ENCODE measurements at regions not wholly inside any gene's neighbourhood (a gene's known extent, or its start where the extent isn't known, plus 50 kb on each side); places are given as distances from the start of the nearest gene placed in this dataset.
"Not testable (repeated sequence)": the region's sequence is repeated elsewhere in the genome, so short reads cannot be mapped to it uniquely, and the experiment has no call there.

- TF ChIP-seq, protein P1, sequence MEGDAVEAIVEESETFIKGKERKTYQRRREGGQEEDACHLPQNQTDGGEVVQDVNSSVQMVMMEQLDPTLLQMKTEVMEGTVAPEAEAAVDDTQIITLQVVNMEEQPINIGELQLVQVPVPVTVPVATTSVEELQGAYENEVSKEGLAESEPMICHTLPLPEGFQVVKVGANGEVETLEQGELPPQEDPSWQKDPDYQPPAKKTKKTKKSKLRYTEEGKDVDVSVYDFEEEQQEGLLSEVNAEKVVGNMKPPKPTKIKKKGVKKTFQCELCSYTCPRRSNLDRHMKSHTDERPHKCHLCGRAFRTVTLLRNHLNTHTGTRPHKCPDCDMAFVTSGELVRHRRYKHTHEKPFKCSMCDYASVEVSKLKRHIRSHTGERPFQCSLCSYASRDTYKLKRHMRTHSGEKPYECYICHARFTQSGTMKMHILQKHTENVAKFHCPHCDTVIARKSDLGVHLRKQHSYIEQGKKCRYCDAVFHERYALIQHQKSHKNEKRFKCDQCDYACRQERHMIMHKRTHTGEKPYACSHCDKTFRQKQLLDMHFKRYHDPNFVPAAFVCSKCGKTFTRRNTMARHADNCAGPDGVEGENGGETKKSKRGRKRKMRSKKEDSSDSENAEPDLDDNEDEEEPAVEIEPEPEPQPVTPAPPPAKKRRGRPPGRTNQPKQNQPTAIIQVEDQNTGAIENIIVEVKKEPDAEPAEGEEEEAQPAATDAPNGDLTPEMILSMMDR (IDR thresholded peaks at IDR 0.05; ENCODE audit: insufficient read depth, low read depth, low read length, missing control alignments), result no peak
- DNase-seq (ENCODE audit: low read depth), result no peak
- H3K4me3 ChIP-seq (ENCODE audit: low read depth, low read length), result no peak overlapping the region
Measured at GRCh38 chr6:112437058-112437457, 89.9 kb downstream of the RFPL4B start.

DNA sequence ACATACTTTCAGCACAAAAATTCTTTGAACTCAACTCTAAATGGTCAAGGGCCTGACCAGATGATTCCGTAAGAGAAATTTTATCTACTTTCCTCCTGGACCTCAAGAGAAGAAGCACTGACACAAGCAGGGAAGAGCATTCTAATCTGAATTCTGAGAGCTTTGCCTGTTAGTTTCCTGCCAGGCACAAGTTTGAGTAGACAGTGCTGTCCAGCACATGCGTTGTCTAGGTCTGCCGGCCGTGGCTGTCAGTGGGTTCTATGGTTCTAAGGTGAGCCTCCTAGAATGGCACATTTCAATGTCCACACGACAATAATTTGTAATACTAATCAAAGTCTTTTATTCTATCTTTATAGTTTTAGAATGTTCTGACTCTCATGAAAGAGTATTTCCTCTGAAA lies 91.9 kb downstream of the RFPL4B start:
- TF ChIP-seq, protein P1 (IDR thresholded peaks at IDR 0.05; ENCODE audit: insufficient read depth, low read depth, low read length, missing control alignments), result no peak
- no peak for DNase-seq (ENCODE audit: low read depth)
- H3K4me3 ChIP-seq (ENCODE audit: low read depth, low read length), result no peak overlapping the region

- no peak for DNase-seq (ENCODE audit: low read depth)
- TF ChIP-seq, protein P1 (IDR thresholded peaks at IDR 0.05; ENCODE audit: insufficient read depth, low read depth, low read length, missing control alignments), result no peak
Measured at GRCh38 chr6:112439432-112439831, 92.3 kb downstream of the RFPL4B start.

DNA sequence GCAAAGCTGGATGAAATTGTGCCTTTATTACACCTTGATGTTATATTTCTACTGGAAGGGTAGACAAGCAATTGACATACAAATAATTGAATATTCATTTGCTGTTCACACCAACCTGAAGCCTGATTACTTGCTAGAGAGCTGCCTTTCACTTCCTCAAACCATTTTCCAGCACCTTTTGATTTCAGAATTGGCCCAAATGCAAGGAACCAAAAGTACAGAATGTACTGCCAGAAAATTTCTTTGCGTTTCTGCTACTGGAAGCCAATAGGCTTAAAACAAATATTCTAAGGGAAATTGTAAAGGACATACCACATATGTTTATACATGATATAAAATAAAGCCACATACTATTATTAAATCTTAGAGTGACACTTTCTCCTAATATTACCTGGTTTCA lies 94.5 kb downstream of the RFPL4B start:
- no peak overlapping the region for H3K4me3 ChIP-seq (ENCODE audit: low read depth, low read length)
- TF ChIP-seq, protein P1 (IDR thresholded peaks at IDR 0.05; ENCODE audit: insufficient read depth, low read depth, low read length, missing control alignments), result no peak
- DNase-seq (ENCODE audit: low read depth), result no peak

More at GRCh38 chr6:112439432-112439831, 92.3 kb downstream of the RFPL4B start:
- no peak overlapping the region for H3K4me3 ChIP-seq (ENCODE audit: low read depth, low read length)

DNA sequence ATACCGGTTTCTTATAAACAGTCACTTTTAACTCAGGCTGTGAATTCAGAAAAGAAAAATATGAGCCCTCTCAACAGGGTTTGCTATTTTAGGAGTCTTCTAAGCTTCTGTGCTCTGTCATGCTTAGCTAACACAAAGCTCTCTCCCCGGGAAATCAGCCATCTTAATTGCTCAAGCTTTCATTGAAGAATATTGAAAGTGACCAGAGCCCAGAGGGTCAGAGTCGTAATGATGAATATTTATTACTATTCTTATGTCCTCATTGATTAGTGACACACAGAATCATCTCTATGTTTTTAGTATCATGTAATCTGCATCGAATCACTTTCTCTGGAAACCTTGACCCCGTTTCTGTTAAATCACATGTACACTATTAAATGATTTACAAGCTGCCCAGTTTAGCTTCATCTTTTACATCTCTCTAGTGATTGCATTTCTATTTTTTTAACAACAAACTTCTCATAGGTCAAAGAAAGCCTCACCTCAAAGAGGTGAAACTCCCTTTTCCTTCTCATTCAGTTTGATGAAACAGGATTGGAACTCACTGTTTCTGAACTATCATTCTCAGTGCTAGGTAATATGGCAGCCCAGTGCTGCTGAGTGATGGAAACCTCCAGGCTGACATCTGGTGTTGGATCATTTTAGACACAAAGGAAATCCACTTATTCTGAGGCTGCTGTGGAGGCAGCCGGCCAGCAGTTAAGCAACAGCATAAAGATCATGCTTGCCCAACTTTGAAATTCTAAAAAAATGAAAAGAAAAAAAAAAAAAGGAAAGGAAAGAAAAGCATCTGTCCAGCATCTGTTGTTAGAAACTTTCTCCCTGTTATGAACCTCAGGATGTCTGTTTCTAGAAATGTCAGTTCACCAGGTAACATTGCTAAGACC lies 96.3 kb downstream of the RFPL4B start:
- H3K4me3 ChIP-seq (ENCODE audit: low read depth, low read length), result no peak overlapping the region
- no peak for DNase-seq (ENCODE audit: low read depth)
- TF ChIP-seq, protein P1 (IDR thresholded peaks at IDR 0.05; ENCODE audit: insufficient read depth, low read depth, low read length, missing control alignments), result no peak

DNA sequence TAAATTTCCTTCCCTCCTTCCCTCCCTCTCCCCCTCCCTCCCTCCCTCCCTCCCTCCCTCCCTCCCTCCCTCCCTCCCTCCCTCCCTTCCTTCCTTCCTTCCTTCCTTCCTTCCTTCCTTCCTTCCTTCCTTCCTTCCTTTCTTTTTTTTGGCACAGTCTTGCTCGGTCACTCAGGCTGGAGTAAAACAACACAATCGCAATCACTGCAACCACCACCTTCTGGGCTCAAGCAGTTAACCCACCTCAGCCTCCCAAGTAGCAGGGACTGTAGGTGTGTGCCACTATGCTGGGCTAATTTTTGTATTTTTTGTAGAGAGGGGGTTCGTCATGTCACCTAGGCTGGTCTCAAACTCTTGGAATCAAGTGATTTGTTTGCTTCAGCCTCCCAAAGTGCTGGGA lies 101.7 kb downstream of the RFPL4B start:
- not testable (repeated sequence) for DNase-seq (ENCODE audit: low read depth); H3K4me3 ChIP-seq (ENCODE audit: low read depth, low read length)

- no peak overlapping the region for H3K4me3 ChIP-seq (ENCODE audit: low read depth, low read length)
- TF ChIP-seq, protein P1 (IDR thresholded peaks at IDR 0.05; ENCODE audit: insufficient read depth, low read depth, low read length, missing control alignments), result no peak
- no peak for DNase-seq (ENCODE audit: low read depth)
Measured at GRCh38 chr6:112450663-112451062, 103.5 kb downstream of the RFPL4B start.

Measured in GM12865 (cell line).